ENCODE measurements at regions not wholly inside any gene's neighbourhood (a gene's known extent, or its start where the extent isn't known, plus 50 kb on each side); places are given as distances from the start of the nearest gene placed in this dataset.
"Not testable (repeated sequence)": the region's sequence is repeated elsewhere in the genome, so short reads cannot be mapped to it uniquely, and the experiment has no call there.

- no peak for DNase-seq
Observed at GRCh38 chr12:87520968-87521367, 508.2 kb downstream of the C12orf50 start.

- no peak for DNase-seq
Observed at GRCh38 chr12:87518481-87518880, 510.7 kb downstream of the C12orf50 start.

GRCh38 chr12:87518036-87518435 is 511.2 kb downstream of the C12orf50 start:
- no peak for DNase-seq

- DNase-seq, result no peak
Observed at GRCh38 chr12:87513536-87514280, 515.5 kb downstream of the C12orf50 start.

- no peak for DNase-seq
Observed at GRCh38 chr12:87511371-87511770, 517.8 kb downstream of the C12orf50 start.

- DNase-seq, result no peak
Observed at GRCh38 chr12:87509237-87509820, 519.9 kb downstream of the C12orf50 start.

- DNase-seq, result no peak
Observed at GRCh38 chr12:87491598-87491997, 537.6 kb downstream of the C12orf50 start.

GRCh38 chr12:87491089-87491488 is 538.1 kb downstream of the C12orf50 start:
- no peak for DNase-seq

- DNase-seq, result no peak
Observed at GRCh38 chr12:87469295-87469694, 559.9 kb downstream of the C12orf50 start.

- no peak for DNase-seq
Observed at GRCh38 chr12:87467936-87468335, 561.3 kb downstream of the C12orf50 start.

GRCh38 chr12:87464565-87464964 is 564.6 kb downstream of the C12orf50 start:
- no peak for DNase-seq

GRCh38 chr12:87444039-87444438 is 585.2 kb downstream of the C12orf50 start:
- DNase-seq, result no peak

GRCh38 chr12:87441511-87441910 is 587.7 kb downstream of the C12orf50 start:
- DNase-seq, result no peak

- DNase-seq, result no peak
Observed at GRCh38 chr12:87439990-87440827, 589.0 kb downstream of the C12orf50 start.

GRCh38 chr12:87430444-87430843 is 598.8 kb downstream of the C12orf50 start:
- no peak for DNase-seq

GRCh38 chr12:87428701-87429277 is 600.4 kb downstream of the C12orf50 start:
- DNase-seq, result no peak

GRCh38 chr12:87427770-87428169 is 601.4 kb downstream of the C12orf50 start:
- no peak for DNase-seq

GRCh38 chr12:87425942-87426554 is 603.2 kb downstream of the C12orf50 start:
- no peak for DNase-seq

GRCh38 chr12:87421233-87421632 is 608.0 kb downstream of the C12orf50 start:
- DNase-seq, result not testable (repeated sequence)

- peak; percentile 3 for DNase-seq
Observed at GRCh38 chr12:87413784-87414183, 615.4 kb downstream of the C12orf50 start.

- DNase-seq, result no peak
Observed at GRCh38 chr12:87406926-87407325, 622.3 kb downstream of the C12orf50 start.

GRCh38 chr12:87405918-87406317 is 623.3 kb downstream of the C12orf50 start:
- DNase-seq, result no peak

GRCh38 chr12:87394168-87394567 is 635.0 kb downstream of the C12orf50 start:
- not testable (repeated sequence) for DNase-seq

All from NCI-H2171 (cell line).